Neural cell (in vitro differentiated cells): ENCODE measurements at regions not wholly inside any gene's neighbourhood (a gene's known extent, or its start where the extent isn't known, plus 50 kb on each side); places are given as distances from the start of the nearest gene placed in this dataset.

Experiments used
- TF ChIP-seq, protein P1 (sequence below): fragments of 450-650 bp; IDR thresholded peaks from 2 replicates; pipeline ENCODE4 v1.5.1; 2014; ENCODE audit warnings: antibody characterized with exemption, mild to moderate bottlenecking, moderate library complexity; ENCODE audit not compliant: poor library complexity, severe bottlenecking
- TF ChIP-seq, protein P2 (sequence below): IDR thresholded peaks from 2 replicates; pipeline ENCODE4 v1.6.1; 2012; ENCODE audit warnings: borderline replicate concordance

DNA sequence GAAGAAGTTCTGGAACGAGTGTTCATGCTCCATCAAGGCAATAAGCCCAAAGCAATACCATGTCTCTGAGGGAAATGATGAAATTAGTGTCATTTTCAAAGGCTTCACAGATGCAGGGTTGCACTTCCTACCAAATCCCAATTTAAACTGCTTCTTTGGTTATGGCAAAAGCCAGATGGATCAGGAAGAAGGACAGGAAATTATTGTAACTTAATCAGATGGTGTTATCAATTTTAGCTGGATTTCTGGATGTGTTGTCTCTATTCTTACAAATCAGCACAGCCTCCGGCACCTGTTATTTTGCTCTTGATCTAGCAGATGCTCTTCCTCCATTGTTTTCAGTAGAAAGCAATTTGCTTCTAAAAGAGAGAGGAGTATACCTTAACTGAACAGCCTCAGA, 693.4 kb downstream of the SOCS6 start:
- TF ChIP-seq, protein P1, sequence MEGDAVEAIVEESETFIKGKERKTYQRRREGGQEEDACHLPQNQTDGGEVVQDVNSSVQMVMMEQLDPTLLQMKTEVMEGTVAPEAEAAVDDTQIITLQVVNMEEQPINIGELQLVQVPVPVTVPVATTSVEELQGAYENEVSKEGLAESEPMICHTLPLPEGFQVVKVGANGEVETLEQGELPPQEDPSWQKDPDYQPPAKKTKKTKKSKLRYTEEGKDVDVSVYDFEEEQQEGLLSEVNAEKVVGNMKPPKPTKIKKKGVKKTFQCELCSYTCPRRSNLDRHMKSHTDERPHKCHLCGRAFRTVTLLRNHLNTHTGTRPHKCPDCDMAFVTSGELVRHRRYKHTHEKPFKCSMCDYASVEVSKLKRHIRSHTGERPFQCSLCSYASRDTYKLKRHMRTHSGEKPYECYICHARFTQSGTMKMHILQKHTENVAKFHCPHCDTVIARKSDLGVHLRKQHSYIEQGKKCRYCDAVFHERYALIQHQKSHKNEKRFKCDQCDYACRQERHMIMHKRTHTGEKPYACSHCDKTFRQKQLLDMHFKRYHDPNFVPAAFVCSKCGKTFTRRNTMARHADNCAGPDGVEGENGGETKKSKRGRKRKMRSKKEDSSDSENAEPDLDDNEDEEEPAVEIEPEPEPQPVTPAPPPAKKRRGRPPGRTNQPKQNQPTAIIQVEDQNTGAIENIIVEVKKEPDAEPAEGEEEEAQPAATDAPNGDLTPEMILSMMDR = no peak
- TF ChIP-seq, protein P2, sequence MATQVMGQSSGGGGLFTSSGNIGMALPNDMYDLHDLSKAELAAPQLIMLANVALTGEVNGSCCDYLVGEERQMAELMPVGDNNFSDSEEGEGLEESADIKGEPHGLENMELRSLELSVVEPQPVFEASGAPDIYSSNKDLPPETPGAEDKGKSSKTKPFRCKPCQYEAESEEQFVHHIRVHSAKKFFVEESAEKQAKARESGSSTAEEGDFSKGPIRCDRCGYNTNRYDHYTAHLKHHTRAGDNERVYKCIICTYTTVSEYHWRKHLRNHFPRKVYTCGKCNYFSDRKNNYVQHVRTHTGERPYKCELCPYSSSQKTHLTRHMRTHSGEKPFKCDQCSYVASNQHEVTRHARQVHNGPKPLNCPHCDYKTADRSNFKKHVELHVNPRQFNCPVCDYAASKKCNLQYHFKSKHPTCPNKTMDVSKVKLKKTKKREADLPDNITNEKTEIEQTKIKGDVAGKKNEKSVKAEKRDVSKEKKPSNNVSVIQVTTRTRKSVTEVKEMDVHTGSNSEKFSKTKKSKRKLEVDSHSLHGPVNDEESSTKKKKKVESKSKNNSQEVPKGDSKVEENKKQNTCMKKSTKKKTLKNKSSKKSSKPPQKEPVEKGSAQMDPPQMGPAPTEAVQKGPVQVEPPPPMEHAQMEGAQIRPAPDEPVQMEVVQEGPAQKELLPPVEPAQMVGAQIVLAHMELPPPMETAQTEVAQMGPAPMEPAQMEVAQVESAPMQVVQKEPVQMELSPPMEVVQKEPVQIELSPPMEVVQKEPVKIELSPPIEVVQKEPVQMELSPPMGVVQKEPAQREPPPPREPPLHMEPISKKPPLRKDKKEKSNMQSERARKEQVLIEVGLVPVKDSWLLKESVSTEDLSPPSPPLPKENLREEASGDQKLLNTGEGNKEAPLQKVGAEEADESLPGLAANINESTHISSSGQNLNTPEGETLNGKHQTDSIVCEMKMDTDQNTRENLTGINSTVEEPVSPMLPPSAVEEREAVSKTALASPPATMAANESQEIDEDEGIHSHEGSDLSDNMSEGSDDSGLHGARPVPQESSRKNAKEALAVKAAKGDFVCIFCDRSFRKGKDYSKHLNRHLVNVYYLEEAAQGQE = no peak
